ENCODE measurements at regions not wholly inside any gene's neighbourhood (a gene's known extent, or its start where the extent isn't known, plus 50 kb on each side); places are given as distances from the start of the nearest gene placed in this dataset.

- 83 to 100% methylated on average over 1 to 2 of the region's 2 CpGs for WGBS, 2 donors (ENCODE audit: low coverage in 1 of 2)
- no peaks in the 10 kb centered on the region for H3K4me1 ChIP-seq
- H3K4me3 ChIP-seq: no peak overlapping the region
- H3K27ac ChIP-seq: no peak overlapping the region
- H3K27me3 ChIP-seq: no peaks in the 10 kb centered on the region
- TF ChIP-seq POLR2A (IDR thresholded peaks at IDR 0.05) (no peak), EP300 (IDR thresholded peaks at IDR 0.05; ENCODE audit: low read depth) (no peak), CTCF (IDR thresholded peaks at IDR 0.05) (no peak), POLR2AphosphoS5 (IDR thresholded peaks at IDR 0.05) (no peak)
- intact Hi-C loops (cut with DNase I; ENCODE audit: low total_unique reads) (no loop called here), in situ Hi-C loops (cut with MboI; ENCODE audit: low pct_ligation_motif_present in 1 of 4, low pct_unique_long_range_greater_than_20kb in 1 of 4, low sequenced_read_pairs in 3 of 4) (no loop called here)
- DNase-seq: no peak
- no peaks in the 10 kb centered on the region for H3K9me3 ChIP-seq
- no peaks in the 10 kb centered on the region for H3K36me3 ChIP-seq
These were observed 260.4 kb downstream of the TBX18 start for GRCh38 chr6:84504025-84504424.

- H3K4me3 ChIP-seq: no peak overlapping the region
- 76 to 94% methylated on average over 2 to 3 of the region's 3 CpGs for WGBS, 2 donors (ENCODE audit: low coverage in 1 of 2)
- intact Hi-C loops (cut with DNase I; ENCODE audit: low total_unique reads): no loop called here
- in situ Hi-C loops (cut with MboI; ENCODE audit: low pct_ligation_motif_present in 1 of 4, low pct_unique_long_range_greater_than_20kb in 1 of 4, low sequenced_read_pairs in 3 of 4): no loop called here
- H3K27me3 ChIP-seq: no peaks in the 10 kb centered on the region
- TF ChIP-seq CTCF (IDR thresholded peaks at IDR 0.05) (no peak), POLR2A (IDR thresholded peaks at IDR 0.05) (no peak), POLR2AphosphoS5 (IDR thresholded peaks at IDR 0.05) (no peak), EP300 (IDR thresholded peaks at IDR 0.05; ENCODE audit: low read depth) (no peak)
- no peak overlapping the region for H3K27ac ChIP-seq
- DNase-seq: no peak
- no peaks in the 10 kb centered on the region for H3K36me3 ChIP-seq
- H3K4me1 ChIP-seq: no peaks in the 10 kb centered on the region
- no peaks in the 10 kb centered on the region for H3K9me3 ChIP-seq
These were observed 263.1 kb downstream of the TBX18 start for GRCh38 chr6:84501315-84501714.

GRCh38 chr6:84500726-84501125 lies 263.7 kb downstream of the TBX18 start:
- in situ Hi-C loops (cut with MboI; ENCODE audit: low pct_ligation_motif_present in 1 of 4, low pct_unique_long_range_greater_than_20kb in 1 of 4, low sequenced_read_pairs in 3 of 4): no loop called here

GRCh38 chr6:84498905-84499304 lies 265.5 kb downstream of the TBX18 start:
- no peaks in the 10 kb centered on the region for H3K36me3 ChIP-seq
- no peak for TF ChIP-seq CTCF (IDR thresholded peaks at IDR 0.05)
- TF ChIP-seq POLR2A (IDR thresholded peaks at IDR 0.05): no peak
- TF ChIP-seq POLR2AphosphoS5 (IDR thresholded peaks at IDR 0.05): no peak
- no peak for TF ChIP-seq EP300 (IDR thresholded peaks at IDR 0.05; ENCODE audit: low read depth)
- no peak overlapping the region for H3K27ac ChIP-seq
- intact Hi-C loops (cut with DNase I; ENCODE audit: low total_unique reads): no loop called here
- DNase-seq: no peak
- WGBS, 2 donors (ENCODE audit: low coverage in 1 of 2): 52% methylated on average over 2 of the region's 2 CpGs; no CpG with 5 or more reads in 1 of the 2 donors
- no peaks in the 10 kb centered on the region for H3K4me1 ChIP-seq
- H3K27me3 ChIP-seq: no peaks in the 10 kb centered on the region
- no peaks in the 10 kb centered on the region for H3K9me3 ChIP-seq
- H3K4me3 ChIP-seq: no peak overlapping the region
- in situ Hi-C loops (cut with MboI; ENCODE audit: low pct_ligation_motif_present in 1 of 4, low pct_unique_long_range_greater_than_20kb in 1 of 4, low sequenced_read_pairs in 3 of 4): no loop called here

More at GRCh38 chr6:84500726-84501125, 263.7 kb downstream of the TBX18 start:
- intact Hi-C loops (cut with DNase I; ENCODE audit: low total_unique reads): no loop called here
- Histone ChIP-seq H3K36me3 (no peaks in the 10 kb centered on the region), H3K27me3 (no peaks in the 10 kb centered on the region), H3K4me1 (no peaks in the 10 kb centered on the region), H3K27ac (no peak overlapping the region), H3K9me3 (no peaks in the 10 kb centered on the region), H3K4me3 (no peak overlapping the region)
- no peak for TF ChIP-seq CTCF (IDR thresholded peaks at IDR 0.05)
- TF ChIP-seq POLR2AphosphoS5 (IDR thresholded peaks at IDR 0.05): no peak
- no peak for TF ChIP-seq EP300 (IDR thresholded peaks at IDR 0.05; ENCODE audit: low read depth)
- no peak for TF ChIP-seq POLR2A (IDR thresholded peaks at IDR 0.05)
- DNase-seq: no peak
- WGBS, 2 donors (ENCODE audit: low coverage in 1 of 2): 69 to 78% methylated on average over 2 to 3 of the region's 3 CpGs
